Prostate gland (tissue), 2 donors: ENCODE measurements at regions not wholly inside any gene's neighbourhood (a gene's known extent, or its start where the extent isn't known, plus 50 kb on each side); places are given as distances from the start of the nearest gene placed in this dataset.

Experiments
- POLR2AphosphoS5 ChIP-seq: sonication (generic); formaldehyde crosslinking; IDR thresholded peaks from one replicate; pipeline ENCODE4 v1.6.1; 2017; ENCODE audit warnings: antibody characterized with exemption
- TF ChIP-seq, protein P1 (sequence below), 4 experiments: fragments of 200-600 bp in 2 of 4; fragments of 450-650 bp in 2 of 4; sonication (generic) in 2 of 4; IDR thresholded peaks; 1 replicate in 3 of 4; 2 replicates in 1 of 4; pipeline ENCODE4 v1.5.1; 2016 to 2019; ENCODE audit warnings: antibody characterized with exemption in 4 of 4, mild to moderate bottlenecking in 2 of 4, moderate library complexity in 2 of 4

GRCh38 chr10:78266741-78267469 lies 233.2 kb downstream of the RPS24 start:
- TF ChIP-seq POLR2AphosphoS5, result peak; percentile 40
- TF ChIP-seq, protein P1, sequence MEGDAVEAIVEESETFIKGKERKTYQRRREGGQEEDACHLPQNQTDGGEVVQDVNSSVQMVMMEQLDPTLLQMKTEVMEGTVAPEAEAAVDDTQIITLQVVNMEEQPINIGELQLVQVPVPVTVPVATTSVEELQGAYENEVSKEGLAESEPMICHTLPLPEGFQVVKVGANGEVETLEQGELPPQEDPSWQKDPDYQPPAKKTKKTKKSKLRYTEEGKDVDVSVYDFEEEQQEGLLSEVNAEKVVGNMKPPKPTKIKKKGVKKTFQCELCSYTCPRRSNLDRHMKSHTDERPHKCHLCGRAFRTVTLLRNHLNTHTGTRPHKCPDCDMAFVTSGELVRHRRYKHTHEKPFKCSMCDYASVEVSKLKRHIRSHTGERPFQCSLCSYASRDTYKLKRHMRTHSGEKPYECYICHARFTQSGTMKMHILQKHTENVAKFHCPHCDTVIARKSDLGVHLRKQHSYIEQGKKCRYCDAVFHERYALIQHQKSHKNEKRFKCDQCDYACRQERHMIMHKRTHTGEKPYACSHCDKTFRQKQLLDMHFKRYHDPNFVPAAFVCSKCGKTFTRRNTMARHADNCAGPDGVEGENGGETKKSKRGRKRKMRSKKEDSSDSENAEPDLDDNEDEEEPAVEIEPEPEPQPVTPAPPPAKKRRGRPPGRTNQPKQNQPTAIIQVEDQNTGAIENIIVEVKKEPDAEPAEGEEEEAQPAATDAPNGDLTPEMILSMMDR (IDR thresholded peaks at IDR 0.05), result no peak
